Peyer's patch (tissue), 4 donors: ENCODE measurements at regions not wholly inside any gene's neighbourhood (a gene's known extent, or its start where the extent isn't known, plus 50 kb on each side); places are given as distances from the start of the nearest gene placed in this dataset.

Source experiments
- POLR2A ChIP-seq, 2 donors: fragments of 450-650 bp; IDR thresholded peaks; one replicate each; pipeline ENCODE4 v1.5.1; 2017; ENCODE audit warnings: antibody characterized with exemption in 2 of 2, mild to moderate bottlenecking in 2 of 2, moderate library complexity in 2 of 2
- TF ChIP-seq, protein P1 (sequence below), 6 experiments: fragments of 450-650 bp in 4 of 6; fragments of 200-600 bp in 2 of 6; sonication (generic) in 1 of 6; IDR thresholded peaks; one replicate each; pipeline ENCODE4 v1.5.1; 2017 to 2019; ENCODE audit warnings: antibody characterized with exemption in 6 of 6, mild to moderate bottlenecking in 3 of 6, moderate library complexity in 1 of 6

DNA sequence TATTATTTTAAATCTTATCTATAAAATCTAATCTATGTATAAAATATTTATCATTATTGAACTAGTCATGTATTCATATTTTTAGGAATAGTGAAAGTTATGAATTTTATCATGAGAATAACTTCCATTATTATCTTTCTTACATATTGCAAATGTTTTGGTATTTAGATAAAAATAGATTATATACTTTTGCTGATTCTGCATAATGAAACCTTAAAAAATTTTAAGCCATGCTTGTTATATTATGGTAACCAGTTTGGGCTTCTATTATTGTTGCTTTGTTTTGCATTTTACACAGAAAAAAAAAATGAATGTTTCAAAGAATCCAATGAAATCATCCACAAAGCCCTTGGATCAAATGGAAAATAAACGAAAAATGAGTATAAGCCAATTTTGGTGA is 772.5 kb downstream of the NR2F1-AS1 start:
- TF ChIP-seq, protein P1, sequence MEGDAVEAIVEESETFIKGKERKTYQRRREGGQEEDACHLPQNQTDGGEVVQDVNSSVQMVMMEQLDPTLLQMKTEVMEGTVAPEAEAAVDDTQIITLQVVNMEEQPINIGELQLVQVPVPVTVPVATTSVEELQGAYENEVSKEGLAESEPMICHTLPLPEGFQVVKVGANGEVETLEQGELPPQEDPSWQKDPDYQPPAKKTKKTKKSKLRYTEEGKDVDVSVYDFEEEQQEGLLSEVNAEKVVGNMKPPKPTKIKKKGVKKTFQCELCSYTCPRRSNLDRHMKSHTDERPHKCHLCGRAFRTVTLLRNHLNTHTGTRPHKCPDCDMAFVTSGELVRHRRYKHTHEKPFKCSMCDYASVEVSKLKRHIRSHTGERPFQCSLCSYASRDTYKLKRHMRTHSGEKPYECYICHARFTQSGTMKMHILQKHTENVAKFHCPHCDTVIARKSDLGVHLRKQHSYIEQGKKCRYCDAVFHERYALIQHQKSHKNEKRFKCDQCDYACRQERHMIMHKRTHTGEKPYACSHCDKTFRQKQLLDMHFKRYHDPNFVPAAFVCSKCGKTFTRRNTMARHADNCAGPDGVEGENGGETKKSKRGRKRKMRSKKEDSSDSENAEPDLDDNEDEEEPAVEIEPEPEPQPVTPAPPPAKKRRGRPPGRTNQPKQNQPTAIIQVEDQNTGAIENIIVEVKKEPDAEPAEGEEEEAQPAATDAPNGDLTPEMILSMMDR (IDR thresholded peaks at IDR 0.05): no peak
- no peak for TF ChIP-seq POLR2A (IDR thresholded peaks at IDR 0.05)
